GM23338 (cell line): ENCODE measurements at regions not wholly inside any gene's neighbourhood (a gene's known extent, or its start where the extent isn't known, plus 50 kb on each side); places are given as distances from the start of the nearest gene placed in this dataset.

ENCODE experiments used
- CREB1 ChIP-seq: fragments of 250-450 bp; sonication (Bioruptor Pico); IDR thresholded peaks from 2 replicates; pipeline ENCODE4 v1.5.0; 2020; ENCODE audit warnings: low read depth, mild to moderate bottlenecking, moderate library complexity
- CTCF ChIP-seq, 2 experiments: fragments of 200-600 bp in 1 of 2; sonication (generic) in 1 of 2; conservative IDR thresholded peaks; 2 replicates each; pipeline versions ENCODE4 v1.5.1 to v1.6.1; 2016 to 2017; ENCODE audit warnings: antibody characterized with exemption in 2 of 2, low read depth in 2 of 2, mild to moderate bottlenecking in 2 of 2, moderate library complexity in 1 of 2
- ETS1 ChIP-seq: IDR thresholded peaks from 2 replicates; pipeline ENCODE4 v1.6.1; 2016; ENCODE audit warnings: antibody characterized with exemption
- EZH2 ChIP-seq: fragments of 200-600 bp; sonication (generic); IDR thresholded peaks from one replicate; pipeline ENCODE4 v1.8.0; 2017; ENCODE audit warnings: antibody characterized with exemption, mild to moderate bottlenecking, low read depth; ENCODE audit not compliant: unreplicated experiment
- EZH2phosphoT487 ChIP-seq: fragments of 200-600 bp; sonication (generic); IDR thresholded peaks from one replicate; pipeline ENCODE4 v1.8.1; 2018; ENCODE audit warnings: antibody characterized with exemption; ENCODE audit not compliant: unreplicated experiment
- JUNB ChIP-seq: IDR thresholded peaks from one replicate; pipeline ENCODE4 v1.6.1; 2016; ENCODE audit warnings: antibody characterized with exemption; ENCODE audit not compliant: unreplicated experiment
- NANOG ChIP-seq: IDR thresholded peaks from 2 replicates; pipeline ENCODE4 v1.6.1; 2016; ENCODE audit warnings: antibody characterized with exemption, borderline replicate concordance
- POLR2AphosphoS5 ChIP-seq: IDR thresholded peaks from 2 replicates; pipeline ENCODE4 v1.6.1; 2016; ENCODE audit warnings: antibody characterized with exemption, low read depth
- REST ChIP-seq: IDR thresholded peaks from one replicate; pipeline ENCODE4 v1.6.1; 2018; ENCODE audit warnings: antibody characterized with exemption; ENCODE audit not compliant: unreplicated experiment
- ZNF114 ChIP-seq: fragments of 250-450 bp; sonication (Bioruptor Pico); IDR thresholded peaks from 2 replicates; pipeline ENCODE4 v1.5.0; 2020; ENCODE audit warnings: mild to moderate bottlenecking, moderate library complexity

- no peak for TF ChIP-seq CTCF (conservative IDR thresholded peaks at IDR 0.05; ENCODE audit: low read depth in 2 of 2)
- no peak for TF ChIP-seq EZH2phosphoT487
- TF ChIP-seq REST: no peak
- no peak for TF ChIP-seq EZH2
- TF ChIP-seq POLR2AphosphoS5: no peak
- no peak for TF ChIP-seq NANOG
- no peak for TF ChIP-seq JUNB
- no peak for TF ChIP-seq CREB1 (CRISPR knock-in tag)
- no peak for TF ChIP-seq ZNF114 (CRISPR knock-in tag)
- no peak for TF ChIP-seq ETS1
Observed at GRCh38 chr1:184329962-184330868, 56.6 kb upstream of the C1orf21 start.
